Left colon (tissue), 2 donors: ENCODE measurements at regions not wholly inside any gene's neighbourhood (a gene's known extent, or its start where the extent isn't known, plus 50 kb on each side); places are given as distances from the start of the nearest gene placed in this dataset.
A peak's percentile ranks its signal among the peaks of the same experiment; 100 is the strongest.
"Not testable (repeated sequence)": the region's sequence is repeated elsewhere in the genome, so short reads cannot be mapped to it uniquely, and the experiment has no call there.

Experiments
- ATAC-seq: fragments of 200-7000 bp; cut with Tn5 transposase; one replicate; pipeline ENCODE4 v1.9.1; 2020; ENCODE audit warnings: mild to moderate bottlenecking, moderate library complexity
- DNase-seq, 2 donors: peaks; one replicate each; pipeline ENCODE4 v3.0.0-alpha.2; 2020
- intact Hi-C, 2 donors: fragments of 100-400 bp; cut with DNase I in 1 of 2; cut with micrococcal nuclease in 1 of 2; formaldehyde crosslinking; loops; one replicate each; pipeline versions ENCODE4 v1.11.2 to v1.14.0; 2022; cut with DNase I, micrococcal nuclease
- donor health status: DM: no; HTN: no; CAD: no.
- donor health status: DM: yes; HTN: yes; CAD: no.

DNA sequence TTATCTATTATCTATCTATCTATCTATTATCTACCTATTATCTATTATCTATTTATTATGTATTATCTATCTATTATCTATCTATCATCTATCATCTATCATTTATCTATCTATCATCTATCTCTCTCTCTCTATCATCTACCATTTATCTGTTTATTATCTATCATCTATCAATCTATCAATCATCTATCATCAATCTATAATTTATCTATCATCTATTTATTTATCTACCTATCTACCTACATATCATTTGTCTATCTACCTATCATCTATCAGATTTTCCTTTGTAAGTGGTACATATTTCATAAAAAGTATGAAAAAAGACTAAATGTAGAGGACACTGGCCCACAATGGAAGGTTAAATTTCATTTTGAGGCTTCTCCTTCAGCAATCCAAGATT is 212.1 kb upstream of the EXOC2 start:
- ATAC-seq (no peak), DNase-seq (no peak)
- intact Hi-C loops = no loop called here

DNA sequence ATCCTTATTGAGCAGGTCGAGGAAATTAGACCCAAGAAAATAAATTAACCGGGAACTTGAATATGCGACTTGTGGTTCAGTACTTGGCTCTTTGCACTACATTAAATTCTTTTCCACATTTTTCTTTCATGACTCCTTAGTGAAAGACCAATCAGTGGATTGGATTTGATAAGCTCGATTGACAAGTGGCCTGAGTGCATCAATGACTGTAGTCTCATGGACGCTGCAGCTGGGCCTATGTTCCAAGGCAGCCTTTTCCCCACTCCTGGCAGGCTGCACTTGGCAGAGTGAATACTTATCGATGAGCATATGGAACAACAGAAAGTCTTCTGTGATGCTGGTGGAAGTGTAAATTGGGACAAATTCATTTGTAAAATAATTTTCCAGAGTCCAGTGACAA is 210.8 kb upstream of the EXOC2 start:
- DNase-seq = no peak
- ATAC-seq = no peak
- intact Hi-C loops = no loop called here

DNA sequence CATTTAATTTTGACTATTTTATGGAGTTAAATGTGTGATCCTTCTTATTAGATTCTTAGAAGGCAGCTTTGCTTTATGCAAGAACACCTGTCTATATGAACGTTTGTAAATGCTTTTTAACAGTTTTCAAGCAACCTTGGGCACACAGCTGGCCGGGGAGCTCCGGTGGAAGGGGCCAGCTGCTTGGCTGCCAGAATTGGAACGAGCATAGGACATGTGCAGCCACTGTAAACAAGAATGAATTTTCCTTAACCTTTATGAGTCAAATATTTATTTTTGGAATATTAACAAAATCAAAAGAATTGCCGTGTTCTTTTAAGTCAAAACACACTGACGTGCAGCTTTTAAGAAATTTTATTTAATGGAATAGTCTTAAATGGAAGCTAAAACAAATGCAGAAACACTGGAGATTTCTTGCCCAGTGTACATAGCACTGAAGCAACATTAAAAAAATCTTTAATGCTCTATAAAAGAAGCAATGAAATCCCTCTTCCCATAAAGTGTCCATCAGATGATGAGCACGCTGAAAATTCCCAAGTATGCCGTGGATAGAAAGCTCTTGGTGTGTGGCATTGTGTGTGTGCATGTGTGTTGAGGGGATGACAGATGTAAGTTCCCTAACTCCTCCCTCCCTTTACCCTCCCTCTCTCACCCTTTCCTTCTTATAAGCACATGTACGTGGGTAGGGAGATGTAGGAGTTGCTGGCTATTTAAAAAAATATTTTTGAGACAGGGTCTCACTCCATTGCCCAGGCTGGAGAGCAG is 208.9 kb upstream of the EXOC2 start:
- no peak for DNase-seq
- ATAC-seq = no peak
- intact Hi-C loops = no loop called here

DNA sequence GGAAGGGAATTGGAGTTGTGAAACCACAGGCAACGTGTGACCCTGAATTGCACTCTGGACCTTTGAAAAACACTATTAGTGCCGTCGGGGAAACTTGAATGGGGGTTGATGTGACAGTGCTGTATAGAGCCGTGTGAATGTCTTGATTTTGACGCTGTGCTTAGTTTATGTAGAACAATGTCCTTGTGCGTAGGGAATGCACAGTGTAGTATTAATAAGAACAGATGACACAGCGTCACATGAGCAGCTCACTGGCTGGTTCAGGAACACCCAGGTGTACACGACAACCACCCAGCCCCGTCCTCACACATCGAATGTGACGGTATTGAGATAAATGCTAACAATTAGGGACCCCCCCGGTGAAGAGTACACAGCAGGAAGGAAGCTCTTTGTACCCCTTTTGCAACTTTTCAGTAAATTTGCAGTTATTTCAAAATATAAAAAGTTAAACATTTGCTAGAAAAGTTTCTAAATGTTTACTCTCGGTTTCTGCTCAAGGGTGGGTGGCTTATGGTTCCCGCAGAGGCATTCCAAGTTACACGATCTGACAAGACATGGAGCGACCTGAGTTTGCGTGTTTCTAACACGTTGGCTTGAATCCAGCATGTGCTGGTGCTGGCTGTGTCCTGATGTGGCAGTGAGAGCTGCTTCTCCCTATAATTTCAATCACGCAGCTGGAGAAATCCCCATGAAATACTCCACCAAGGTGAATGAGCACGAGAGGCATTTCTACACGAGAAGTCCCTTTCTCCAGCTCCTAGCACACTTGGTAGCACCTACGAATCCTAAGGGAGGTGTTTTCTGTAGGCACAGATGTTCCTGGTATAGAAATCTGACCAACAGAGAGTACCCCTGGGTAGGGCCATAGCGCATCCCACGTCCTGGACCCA is 208.0 kb upstream of the EXOC2 start:
- intact Hi-C loops = no loop called here
- no peak for ATAC-seq
- no peak for DNase-seq

DNA sequence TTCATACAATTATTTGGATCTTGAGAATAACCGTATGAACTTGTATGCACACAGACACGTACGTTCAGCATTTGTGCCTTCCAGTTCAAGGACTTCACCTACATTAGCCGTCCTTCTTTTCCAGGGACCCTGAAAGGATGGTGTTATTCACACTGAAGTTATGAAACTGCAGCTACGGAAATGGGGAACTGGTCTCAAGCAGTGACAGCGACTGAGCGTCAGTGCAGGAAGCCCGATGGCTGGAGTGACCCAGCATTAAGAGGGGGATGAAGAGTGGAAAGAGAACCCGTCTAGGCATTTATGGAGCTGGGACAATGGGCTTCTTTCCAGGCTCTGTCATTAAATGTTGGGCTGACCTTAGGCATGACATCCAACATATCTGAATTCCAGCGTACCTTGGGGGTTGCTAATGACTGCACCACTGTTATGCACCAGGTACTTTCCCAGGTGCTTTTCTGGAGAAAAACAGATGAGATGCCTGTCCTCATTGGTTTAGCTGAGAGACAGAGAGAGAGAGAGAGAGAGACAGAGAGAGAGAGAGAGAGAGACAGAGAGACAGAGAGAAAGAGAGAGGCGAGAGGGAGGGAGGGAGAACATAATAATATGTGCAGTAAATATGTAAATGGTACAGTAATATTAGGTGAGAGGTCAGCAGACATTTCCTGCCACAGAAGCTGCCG is 204.7 kb upstream of the EXOC2 start:
- no peak for ATAC-seq
- intact Hi-C loops = no loop called here
- no peak for DNase-seq

DNA sequence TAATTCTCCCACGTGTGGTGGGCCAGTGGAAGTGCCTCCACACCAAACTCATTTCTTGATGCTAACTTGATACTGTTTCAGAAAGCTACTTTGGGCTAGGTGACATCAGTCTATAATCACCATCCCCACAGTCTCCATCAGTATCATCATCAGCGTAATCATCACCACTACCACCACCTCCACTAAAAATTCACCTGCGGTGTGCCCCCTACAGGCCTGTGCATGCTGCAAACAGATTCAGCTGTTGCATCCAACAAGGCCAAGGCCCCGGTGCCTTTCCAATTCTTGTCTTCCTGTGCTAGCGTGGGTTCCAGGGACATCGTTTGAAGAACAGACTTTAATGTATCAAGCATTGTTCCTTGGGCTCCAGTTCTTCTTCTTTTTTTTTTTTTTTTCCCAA is 201.3 kb upstream of the EXOC2 start:
- intact Hi-C loops = no loop called here
- no peak for DNase-seq
- ATAC-seq = no peak

DNA sequence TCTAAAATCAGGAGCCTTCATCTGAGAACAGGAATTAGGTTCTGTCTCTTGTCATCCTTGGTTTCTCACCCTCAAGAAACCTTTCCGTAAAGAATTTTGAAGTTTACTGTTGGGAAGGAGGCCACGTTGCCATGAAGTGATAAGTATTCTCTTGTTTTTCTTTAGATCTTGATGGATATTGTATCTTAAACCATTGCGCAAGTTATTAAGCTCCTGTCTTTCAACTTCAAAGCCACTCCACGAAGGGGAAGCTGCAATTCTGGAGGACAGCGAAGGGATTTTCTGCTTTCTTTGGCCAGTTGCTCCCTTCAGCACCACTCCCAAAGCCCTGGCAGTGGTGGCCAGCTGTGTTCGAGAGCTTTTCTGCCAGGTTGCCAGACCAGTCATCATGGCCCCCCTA is 198.1 kb upstream of the EXOC2 start:
- ATAC-seq = no peak
- intact Hi-C loops = no loop called here

DNA sequence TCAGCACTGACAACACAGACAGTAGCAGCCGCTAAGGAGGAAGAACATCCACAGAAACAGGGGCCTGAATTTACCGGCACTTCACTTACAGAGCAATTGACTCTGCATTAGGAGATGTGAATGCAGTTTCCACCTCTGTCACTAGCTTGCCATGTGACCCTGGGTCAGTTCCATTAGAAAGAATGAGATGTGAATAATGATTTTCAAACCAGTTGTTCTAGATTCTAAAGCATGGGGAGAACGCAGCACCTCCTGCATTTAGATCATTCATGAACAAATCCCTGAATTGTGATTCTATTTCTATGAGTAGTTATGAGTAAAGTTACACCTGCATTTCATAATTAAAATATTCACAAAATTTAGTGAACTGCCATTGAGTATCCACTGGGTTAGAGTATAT is 197.3 kb upstream of the EXOC2 start:
- DNase-seq (no peak), ATAC-seq (no peak)
- intact Hi-C loops = no loop called here

More for the DNA sequence above, 198.1 kb upstream of the EXOC2 start:
- no peak for DNase-seq

DNA sequence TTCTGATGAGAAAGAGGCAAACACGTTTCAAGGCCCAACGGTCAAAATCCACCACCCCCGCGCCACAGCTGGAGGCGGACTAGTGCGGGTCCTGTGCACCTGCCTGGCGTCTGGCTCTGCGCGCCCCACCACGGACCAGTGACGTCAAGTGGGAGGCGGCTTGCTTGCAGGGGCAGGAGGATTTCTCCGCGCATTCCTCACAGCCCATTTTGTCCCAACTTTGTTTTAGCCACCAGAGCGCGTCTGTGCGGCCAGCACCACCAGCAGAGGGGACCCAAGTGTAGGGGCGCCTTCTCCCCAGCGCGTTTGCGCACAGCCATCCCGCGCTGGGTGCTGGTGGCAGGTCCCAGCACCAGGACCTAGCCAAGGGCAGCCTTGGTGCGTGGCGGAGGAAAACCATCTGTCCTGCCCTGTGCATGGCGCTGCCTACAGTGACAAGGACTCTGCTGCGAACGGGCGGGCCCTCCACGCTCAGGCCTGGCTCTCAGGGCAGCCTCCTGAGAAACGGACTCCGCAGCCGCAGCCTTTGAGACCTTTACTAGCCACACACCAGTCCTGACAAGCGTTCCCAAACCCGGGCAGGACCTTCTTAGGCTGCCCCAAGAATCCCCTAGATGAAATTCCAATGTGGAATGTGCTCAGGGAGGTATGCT is 194.8 kb upstream of the EXOC2 start:
- intact Hi-C loops = no loop called here
- ATAC-seq = no peak
- no peak for DNase-seq

DNA sequence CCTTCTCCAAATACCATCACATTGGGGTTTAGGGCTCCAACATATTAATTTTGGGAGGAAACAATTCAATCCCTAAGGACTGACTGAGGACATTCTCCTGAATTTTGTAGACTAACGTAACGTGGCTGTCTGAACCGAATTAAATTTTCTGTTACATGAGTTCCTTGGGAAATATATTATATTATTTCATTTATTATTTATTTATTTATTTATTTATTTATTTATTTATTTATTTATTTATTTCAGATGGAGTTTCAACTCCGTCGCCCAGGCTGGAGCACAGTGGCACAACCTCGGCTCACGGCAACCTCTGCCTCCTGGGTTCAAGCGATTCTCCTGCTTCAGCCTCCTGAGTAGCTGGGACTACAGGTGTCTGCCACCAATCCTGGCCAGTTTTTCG is 193.2 kb upstream of the EXOC2 start:
- intact Hi-C loops = not testable (repeated sequence)

DNA sequence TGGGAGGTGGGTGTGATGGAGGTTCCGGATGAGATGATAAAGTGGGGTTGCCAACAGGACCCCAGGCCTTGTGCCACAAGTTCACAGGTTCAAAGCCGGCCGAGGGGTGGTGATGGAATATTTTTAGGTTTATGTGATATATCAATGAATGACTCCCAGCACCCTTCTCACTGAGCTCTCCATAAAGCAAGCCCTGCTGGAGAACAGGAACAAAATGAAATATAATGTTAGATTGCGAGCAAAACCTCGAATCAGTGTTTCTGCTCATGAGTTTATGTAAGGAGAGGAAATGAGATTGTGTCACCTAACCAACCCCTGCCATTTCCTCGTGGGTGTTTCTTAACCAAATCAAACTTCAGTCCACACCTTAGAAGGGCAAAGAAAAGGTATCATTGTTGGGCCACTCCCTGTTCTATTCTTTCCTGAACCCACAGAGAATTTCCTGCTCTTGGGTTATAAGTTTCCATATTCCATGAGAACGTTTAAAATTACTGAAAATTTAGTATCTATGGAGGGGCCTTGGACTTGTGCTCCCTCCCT is 192.2 kb upstream of the EXOC2 start:
- ATAC-seq = peak; percentile 94
- intact Hi-C loops = no loop called here
- DNase-seq = peak; percentile 25 to 49

More for the DNA sequence above, 193.2 kb upstream of the EXOC2 start:
- DNase-seq, ATAC-seq: not testable (repeated sequence)

DNA sequence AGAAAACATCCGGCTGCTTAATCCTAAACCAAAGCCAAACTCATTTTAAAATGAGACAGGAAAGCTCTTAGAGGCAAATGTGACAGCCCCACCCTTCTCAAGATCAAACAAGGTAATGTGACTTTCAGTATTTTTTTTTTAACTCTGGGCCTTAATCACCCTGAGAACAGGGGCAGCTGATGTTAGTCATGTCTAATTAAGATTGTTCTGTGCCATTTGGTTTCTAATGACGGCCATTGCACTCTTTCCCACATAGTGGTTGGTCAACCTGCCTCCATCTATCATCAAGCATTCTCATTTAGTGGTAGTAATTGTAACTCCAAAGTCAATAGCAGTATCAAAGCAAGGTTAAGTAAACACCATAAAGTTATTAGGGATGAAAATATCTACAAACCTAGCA is 191.6 kb upstream of the EXOC2 start:
- DNase-seq (no peak), ATAC-seq (peak; percentile 77)
- intact Hi-C loops = no loop called here

DNA sequence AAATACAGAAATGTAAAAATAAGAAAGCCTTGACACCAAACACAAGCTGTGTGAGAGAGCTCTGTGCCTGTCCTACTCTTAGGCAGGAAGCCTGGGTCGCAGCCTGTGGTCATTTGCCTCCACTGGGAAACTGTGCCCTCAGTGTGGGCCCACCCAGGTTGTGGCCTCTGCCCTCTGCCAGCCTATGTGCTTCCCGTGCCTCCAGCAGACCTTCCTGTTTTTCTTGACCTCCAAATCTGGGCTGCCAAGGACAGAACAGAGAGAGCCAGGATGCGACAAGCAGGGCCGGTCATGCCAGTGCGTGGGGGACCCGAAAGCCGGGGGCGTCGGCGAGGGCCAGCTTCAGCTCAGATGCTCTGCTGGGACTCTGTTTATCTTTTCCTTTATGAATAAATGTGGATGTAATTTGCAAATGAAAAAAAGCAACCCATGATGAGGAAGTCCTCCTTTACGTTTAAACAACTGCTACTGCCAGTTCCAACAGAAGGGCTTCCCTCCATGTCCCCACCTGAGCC is 189.2 kb upstream of the EXOC2 start:
- intact Hi-C loops = no loop called here
- DNase-seq (no peak), ATAC-seq (no peak)

DNA sequence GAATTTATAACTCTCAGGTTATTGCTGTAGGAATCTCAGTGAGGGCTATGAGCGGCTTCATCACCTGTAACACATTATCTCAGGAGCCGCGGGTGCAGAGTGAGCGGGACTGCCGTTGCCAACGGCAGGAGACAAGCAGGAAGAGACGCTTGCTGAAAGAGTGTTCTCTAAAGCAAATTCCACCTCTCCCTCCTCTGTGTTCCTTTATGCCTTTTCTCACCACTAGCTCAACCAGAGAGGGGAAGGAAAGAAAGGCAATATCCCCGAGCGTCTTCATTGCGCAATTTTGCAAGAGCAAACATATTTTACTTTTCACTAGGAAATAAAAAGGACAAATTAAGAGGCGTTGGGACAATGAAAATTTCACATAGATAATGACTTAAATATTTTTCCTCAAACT is 185.2 kb upstream of the EXOC2 start:
- intact Hi-C loops = no loop called here
- DNase-seq = no peak
- ATAC-seq = peak; percentile 69

DNA sequence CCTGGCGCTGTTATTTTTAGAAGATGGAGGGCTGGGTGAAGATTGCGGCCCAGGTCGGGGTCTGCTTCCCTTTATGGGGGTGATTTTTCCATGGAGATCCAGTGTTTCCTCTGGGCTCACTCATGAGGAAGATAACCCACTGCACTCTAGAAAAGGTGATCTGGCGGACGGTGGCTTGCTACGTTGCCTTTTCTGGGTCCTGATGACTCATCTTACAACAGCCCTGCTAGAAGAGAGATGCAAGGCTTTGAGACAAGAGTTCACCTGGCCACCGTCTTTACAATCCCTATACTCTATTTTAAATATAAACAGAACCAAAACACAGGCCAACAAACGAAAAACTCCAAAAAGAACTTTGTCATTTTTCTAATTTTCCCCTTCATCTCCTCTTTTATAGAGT is 182.1 kb upstream of the EXOC2 start:
- ATAC-seq (no peak), DNase-seq (no peak)
- intact Hi-C loops = no loop called here

DNA sequence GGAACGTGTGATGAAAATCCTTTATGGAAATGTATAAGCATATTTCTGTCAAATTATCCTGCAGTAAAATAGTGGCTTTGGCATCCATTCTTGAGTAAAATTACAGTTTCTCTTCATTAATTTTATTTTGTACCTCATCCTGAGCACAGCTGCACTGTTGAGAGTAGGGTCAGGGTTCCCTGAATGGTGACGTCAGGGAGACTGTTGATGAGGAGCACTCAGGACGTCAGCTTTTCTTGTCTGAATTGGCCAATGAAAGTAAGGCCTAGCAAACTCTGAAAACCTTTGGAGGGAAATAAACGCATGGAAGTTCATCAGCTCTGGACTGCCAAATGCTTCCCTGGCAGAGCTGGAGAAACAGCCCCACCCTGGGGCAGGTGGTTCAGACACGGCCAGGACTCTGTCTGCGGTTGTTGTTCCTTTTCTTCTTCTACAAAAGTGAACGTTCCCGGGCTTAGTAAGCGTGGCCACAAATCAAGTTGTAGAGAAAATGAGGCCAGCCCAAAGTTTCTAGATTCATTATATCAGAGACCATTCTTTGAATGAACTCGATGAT is 179.7 kb upstream of the EXOC2 start:
- ATAC-seq = peak; percentile 75
- DNase-seq = peak in 1 of 2 donors; percentile 25
- intact Hi-C loops = no loop called here

DNA sequence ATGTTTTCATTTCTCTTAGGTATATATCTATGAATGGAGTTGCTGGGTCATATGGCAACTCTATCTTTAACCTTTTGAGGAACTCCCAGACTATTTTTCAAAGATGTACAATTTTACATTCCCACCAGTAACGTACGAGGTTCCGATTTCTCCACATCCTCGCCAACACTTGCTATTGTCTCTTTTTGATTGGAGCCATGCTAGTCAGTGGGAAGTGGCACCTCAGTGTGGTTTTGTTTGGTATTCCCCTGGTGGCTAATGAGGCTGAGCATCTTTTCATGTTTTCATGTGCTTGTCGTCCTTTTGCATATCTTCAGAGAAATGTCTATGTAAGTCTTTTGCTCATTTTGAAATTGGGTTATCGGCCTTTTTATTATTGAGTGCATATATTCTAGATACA is 178.6 kb upstream of the EXOC2 start:
- DNase-seq = no peak
- intact Hi-C loops = no loop called here
- no peak for ATAC-seq

DNA sequence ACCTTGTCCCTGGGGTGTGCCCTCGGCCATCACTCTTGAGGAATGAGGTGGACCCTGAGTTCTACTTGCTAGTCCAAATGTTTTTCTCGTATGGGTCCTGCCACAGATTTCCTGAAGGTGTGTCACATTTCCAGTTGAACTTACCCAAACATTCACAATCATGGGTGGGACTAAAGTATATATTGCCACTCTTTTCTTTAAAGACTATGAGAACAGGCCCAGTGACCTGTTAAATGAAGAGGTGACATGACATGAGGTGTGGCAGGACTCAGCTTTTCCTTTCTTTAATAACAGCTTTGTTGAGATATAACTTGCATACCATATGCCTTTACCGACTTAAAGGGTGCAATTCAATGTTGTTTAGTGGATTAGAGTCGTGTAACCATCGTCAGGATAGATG is 177.2 kb upstream of the EXOC2 start:
- DNase-seq (no peak), ATAC-seq (peak; percentile 39)

DNA sequence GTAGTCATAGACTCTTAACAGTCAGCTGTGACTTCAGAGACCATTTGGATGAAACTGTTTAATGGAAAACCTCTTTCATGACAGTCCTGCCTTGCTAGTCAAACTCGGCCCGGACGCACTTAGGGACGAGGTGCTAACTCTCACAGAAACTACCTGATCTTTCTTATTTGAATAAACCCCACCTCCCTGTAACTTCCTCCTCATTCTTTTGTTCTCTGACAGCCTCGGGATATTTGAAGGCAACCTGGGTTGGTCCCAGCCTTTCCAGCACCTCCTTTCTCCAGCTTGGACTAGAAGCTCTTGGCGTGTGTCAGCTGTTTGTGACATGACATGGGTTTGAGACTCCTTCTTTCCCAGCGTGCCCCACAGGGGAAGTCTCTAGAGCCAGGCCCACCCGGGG is 175.3 kb upstream of the EXOC2 start:
- intact Hi-C loops = no loop called here
- DNase-seq = no peak
- ATAC-seq = no peak

More for the DNA sequence above, 177.2 kb upstream of the EXOC2 start:
- intact Hi-C loops = no loop called here
